Astrocyte of the spinal cord (primary cell): ENCODE measurements at regions not wholly inside any gene's neighbourhood (a gene's known extent, or its start where the extent isn't known, plus 50 kb on each side); places are given as distances from the start of the nearest gene placed in this dataset.

Experiments used
- DNase-seq: peaks from one replicate; pipeline ENCODE4 v3.0.0; 2011; ENCODE audit warnings: low read depth, low spot score
- H3K4me3 ChIP-seq: 2 replicates; pipeline ENCODE4 v1.5.1; 2011; ENCODE audit warnings: low read depth, mild to moderate bottlenecking, low read length, moderate library complexity
- in situ Hi-C: cut with HindIII; loops from 2 replicates; pipeline ENCODE4 v1.10.0; 2017; ENCODE audit warnings: low sequenced_read_pairs
- TF ChIP-seq, protein P1 (sequence below): IDR thresholded peaks from 2 replicates; pipeline ENCODE4 v1.5.1; 2012; ENCODE audit warnings: low read depth, mild to moderate bottlenecking, low read length, inconsistent platforms

DNA sequence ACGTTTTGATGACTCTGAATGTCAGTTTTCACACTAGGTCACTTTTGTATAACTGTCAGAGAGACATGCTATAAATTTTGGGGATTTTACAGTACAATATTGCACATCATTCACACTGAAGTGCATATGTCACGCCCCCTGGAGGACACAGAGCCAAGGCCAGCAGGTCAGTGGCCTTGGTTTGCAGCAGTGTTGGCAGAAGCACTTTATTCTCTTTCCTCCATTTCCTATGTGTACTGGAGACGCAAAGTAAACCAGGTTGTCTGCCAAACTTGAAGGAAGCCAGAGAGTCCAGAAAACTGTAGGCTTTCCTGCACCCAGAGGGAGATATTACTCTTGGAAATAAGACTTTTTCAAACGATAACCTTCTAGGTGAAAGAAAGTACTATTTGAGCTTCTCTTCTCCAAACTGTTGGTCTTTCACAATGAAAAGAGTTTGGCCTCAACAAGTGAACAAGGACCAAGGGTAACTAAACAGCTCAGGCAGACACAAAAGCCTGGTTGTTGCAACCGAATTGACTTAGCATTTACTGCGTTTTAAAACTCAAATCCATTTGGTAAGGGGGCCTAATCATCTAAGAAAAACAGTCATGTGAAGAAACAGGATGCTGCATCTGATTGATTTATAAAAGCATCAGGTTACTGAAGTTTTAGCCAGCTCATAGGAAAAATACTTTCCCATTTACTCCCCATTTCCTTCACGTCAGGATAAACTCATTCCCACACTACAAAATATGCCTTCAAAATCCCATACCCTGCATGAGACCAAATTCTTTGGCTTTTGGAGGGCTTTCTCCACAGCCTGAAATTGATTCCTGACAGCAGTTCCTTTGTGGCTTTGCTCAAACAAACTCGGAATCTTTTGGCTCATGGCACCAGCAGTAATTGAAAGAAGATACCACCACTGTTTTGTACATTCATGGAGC is 83.0 kb upstream of the SEC61G start:
- peak; percentile 91 for DNase-seq
- H3K4me3 ChIP-seq = no peak overlapping the region
- in situ Hi-C loops = no loop called here
- TF ChIP-seq, protein P1, sequence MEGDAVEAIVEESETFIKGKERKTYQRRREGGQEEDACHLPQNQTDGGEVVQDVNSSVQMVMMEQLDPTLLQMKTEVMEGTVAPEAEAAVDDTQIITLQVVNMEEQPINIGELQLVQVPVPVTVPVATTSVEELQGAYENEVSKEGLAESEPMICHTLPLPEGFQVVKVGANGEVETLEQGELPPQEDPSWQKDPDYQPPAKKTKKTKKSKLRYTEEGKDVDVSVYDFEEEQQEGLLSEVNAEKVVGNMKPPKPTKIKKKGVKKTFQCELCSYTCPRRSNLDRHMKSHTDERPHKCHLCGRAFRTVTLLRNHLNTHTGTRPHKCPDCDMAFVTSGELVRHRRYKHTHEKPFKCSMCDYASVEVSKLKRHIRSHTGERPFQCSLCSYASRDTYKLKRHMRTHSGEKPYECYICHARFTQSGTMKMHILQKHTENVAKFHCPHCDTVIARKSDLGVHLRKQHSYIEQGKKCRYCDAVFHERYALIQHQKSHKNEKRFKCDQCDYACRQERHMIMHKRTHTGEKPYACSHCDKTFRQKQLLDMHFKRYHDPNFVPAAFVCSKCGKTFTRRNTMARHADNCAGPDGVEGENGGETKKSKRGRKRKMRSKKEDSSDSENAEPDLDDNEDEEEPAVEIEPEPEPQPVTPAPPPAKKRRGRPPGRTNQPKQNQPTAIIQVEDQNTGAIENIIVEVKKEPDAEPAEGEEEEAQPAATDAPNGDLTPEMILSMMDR = peak; percentile 44

DNA sequence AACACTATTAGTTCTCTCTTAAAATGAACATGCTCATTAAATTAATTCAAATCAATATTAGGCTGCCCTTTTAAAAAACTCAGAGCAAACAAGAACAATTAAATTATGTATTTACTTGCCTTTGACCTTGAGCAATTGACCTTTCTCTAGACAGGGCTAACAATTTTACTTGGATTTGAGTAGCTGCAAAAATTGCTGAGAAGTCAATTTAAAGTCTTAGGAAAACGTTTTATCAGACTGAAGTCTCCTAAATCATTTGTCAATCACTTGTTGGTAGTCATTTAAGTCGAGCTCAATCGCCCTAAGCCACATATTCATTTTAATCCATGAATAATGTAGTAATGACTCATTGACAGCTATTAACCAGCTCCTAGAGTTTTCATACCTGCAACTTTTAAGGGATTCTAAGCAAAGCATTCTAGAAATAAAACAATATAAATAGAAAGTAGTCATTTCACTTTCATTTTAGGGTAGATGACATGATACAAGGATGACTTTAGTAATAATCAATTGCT is 84.9 kb upstream of the SEC61G start:
- TF ChIP-seq, protein P1 = no peak
- no peak for DNase-seq
- in situ Hi-C loops = no loop called here
- no peak overlapping the region for H3K4me3 ChIP-seq

DNA sequence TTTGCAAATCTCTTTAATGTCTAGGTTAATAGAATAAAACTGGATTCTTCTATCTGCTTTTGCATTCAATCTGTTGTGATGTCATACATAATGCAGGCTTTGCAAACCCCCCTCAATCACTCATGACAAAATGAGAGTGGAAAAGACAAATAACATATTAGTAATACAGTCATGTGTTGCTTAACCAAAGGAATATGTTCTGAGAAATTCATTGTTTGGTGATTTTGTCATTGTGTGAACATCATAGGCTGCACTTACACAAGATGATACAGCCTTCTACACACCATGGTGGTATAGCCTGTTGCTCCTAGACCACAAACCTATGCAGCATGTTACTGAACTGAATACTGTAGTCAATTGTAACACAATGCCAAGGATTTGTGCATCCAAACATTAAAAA is 87.3 kb upstream of the SEC61G start:
- TF ChIP-seq, protein P1 = no peak
- in situ Hi-C loops = no loop called here
- no peak overlapping the region for H3K4me3 ChIP-seq
- DNase-seq = no peak

DNA sequence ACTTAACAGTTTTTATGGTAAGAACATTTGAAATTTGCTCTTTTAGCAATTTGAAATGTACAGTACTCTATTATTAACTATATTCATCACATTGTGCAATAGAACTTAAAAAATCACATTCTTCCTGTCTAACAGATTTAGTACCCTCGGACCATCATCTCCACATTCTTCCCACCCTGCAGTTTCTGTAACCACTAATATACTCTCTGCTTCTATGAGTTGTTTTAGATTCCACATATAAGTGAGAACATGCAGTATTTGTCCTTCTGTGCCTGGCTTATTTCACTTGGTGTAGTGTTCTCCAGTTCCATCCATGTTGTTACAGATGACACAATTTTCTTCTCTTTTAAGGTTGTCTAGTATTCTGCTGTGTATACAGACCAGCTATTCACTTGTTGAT is 88.9 kb upstream of the SEC61G start:
- TF ChIP-seq, protein P1 = no peak
- DNase-seq = no peak
- H3K4me3 ChIP-seq = no peak overlapping the region
- in situ Hi-C loops = no loop called here

DNA sequence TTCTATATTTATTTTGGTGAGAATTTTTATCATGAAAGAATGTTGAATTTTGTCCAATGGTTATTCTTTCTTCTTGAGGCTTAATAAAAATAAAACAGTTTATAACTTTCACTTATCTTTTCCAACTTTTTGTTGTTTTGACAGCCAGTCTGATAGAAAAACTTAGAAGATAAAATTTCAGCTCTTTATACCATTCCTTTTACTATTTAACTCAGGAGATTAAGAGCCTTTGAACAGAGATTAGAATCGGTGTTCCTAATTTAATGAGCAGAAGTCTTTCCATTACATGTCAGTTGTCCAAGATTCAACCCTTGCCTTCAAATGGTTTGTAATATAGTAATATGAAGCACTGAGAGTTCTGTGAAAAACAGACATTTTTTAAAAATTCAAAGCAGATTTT is 97.8 kb upstream of the SEC61G start:
- in situ Hi-C loops = no loop called here
- DNase-seq = no peak
- TF ChIP-seq, protein P1 = no peak
- no peak overlapping the region for H3K4me3 ChIP-seq

DNA sequence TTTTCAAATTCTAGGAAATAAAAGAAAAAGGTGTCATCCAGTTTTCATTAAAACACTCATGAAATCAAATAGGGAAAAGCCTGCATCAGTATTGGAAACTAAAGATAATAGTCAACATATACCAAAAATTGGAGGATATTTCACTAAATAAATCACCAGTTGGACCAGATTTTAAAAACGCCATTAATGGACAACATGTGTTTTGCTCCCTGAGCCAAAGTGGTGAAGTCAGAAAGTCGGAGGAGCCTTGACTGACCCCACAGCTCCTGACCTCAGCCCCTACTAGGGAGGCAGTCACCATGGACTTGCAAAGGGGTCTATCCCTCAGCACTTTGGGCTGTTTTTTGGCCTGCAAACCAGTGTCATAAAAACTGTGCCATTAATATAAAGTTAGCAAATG is 98.3 kb upstream of the SEC61G start:
- in situ Hi-C loops = no loop called here
- no peak for DNase-seq
- H3K4me3 ChIP-seq = no peak overlapping the region
- TF ChIP-seq, protein P1 = no peak
